HepG2 (cell line): ENCODE measurements at regions not wholly inside any gene's neighbourhood (a gene's known extent, or its start where the extent isn't known, plus 50 kb on each side); places are given as distances from the start of the nearest gene placed in this dataset.

Experiments
- ATAC-seq: fragments of 200-7000 bp; cut with Tn5 transposase; 3 replicates; pipeline ENCODE4 v1.9.1; 2020; ENCODE audit warnings: mild to moderate bottlenecking, moderate library complexity
- BruUV-seq: library from RNA; stranded (reverse); fragments of 400-500 nt; replicated peaks from 2 replicates; lab custom pipeline; 2021; lab: Mats Ljungman, UMichigan
- CTCF ChIA-PET: fragments of 300-600 bp; formaldehyde crosslinking; extraction: SDS; loops from one replicate; lab custom pipeline; 2021; ENCODE audit warnings: low total read pairs, inconsistent platforms, low intra/inter-chr PET ratio; lab: Yijun Ruan, JAX
- POLR2A ChIA-PET: fragments of 350-600 bp; sonication (Branson Sonifier 250); formaldehyde crosslinking; loops from one replicate; lab custom pipeline; 2020; ENCODE audit warnings: antibody characterized with exemption, inconsistent platforms; lab: Yijun Ruan, JAX
- DNase-seq: peaks from one replicate; pipeline ENCODE4 v3.0.0-alpha.2; 2015; ENCODE audit warnings: low spot score
- FAIRE-seq: peaks from 3 replicates; lab custom pipeline; 2011; peaks lifted over from hg19 to GRCh38; lab: Jason Lieb, UNC
- H2AFZ ChIP-seq: one replicate; pipeline ENCODE4 v1.6.1; 2011; ENCODE audit warnings: low read length, inconsistent platforms
- H3K27ac ChIP-seq: fragments of 300-600 bp; 3 replicates; pipeline ENCODE4 v1.8.0; 2011; ENCODE audit warnings: mixed run types, mild to moderate bottlenecking, mixed read lengths, low read length, inconsistent platforms; ENCODE audit not compliant: insufficient read depth; ENCODE audit errors: extremely low read length
- H3K27me3 ChIP-seq, 2 experiments: fragments of 200-600 bp in 1 of 2; 2 replicates in 1 of 2; 3 replicates in 1 of 2; pipeline versions ENCODE4 v1.6.0 to v1.8.0; 2011; ENCODE audit warnings: low read length in 2 of 2, mild to moderate bottlenecking in 2 of 2, moderate library complexity in 2 of 2, inconsistent platforms in 1 of 2; ENCODE audit not compliant: insufficient read depth in 2 of 2, control insufficient read depth in 1 of 2
- H3K36me3 ChIP-seq, 2 experiments: fragments of 200-600 bp in 1 of 2; replicated peaks in 1 of 2; 2 replicates in 1 of 2; 3 replicates in 1 of 2; pipeline versions ENCODE4 v1.5.1 to v1.8.0; 2011; ENCODE audit warnings: low read length in 2 of 2, inconsistent platforms in 1 of 2; ENCODE audit not compliant: insufficient read depth in 2 of 2, control insufficient read depth in 1 of 2
- H3K4me1 ChIP-seq: 2 replicates; pipeline ENCODE4 v1.5.1; 2012; ENCODE audit warnings: low read length, inconsistent platforms; ENCODE audit not compliant: insufficient read depth
- H3K4me2 ChIP-seq: 2 replicates; pipeline ENCODE4 v1.6.0; 2011; ENCODE audit warnings: low read depth, low read length, inconsistent platforms
- H3K4me3 ChIP-seq, 3 experiments: fragments of 200-600 bp in 1 of 3; sonication (generic), shearing (Covaris generic) in 1 of 3; replicated peaks in 1 of 3; 2 replicates each; pipeline ENCODE4 v1.5.1; 2011 to 2016; ENCODE audit warnings: low read length in 3 of 3, inconsistent platforms in 2 of 3, low read depth in 2 of 3, mild to moderate bottlenecking in 2 of 3, control low read depth in 1 of 3, mixed read lengths in 1 of 3; ENCODE audit not compliant: insufficient read depth in 1 of 3
- H3K79me2 ChIP-seq: one replicate; pipeline ENCODE4 v1.6.1; 2011; ENCODE audit warnings: low read length, inconsistent platforms; ENCODE audit not compliant: insufficient read depth
- H3K9ac ChIP-seq: 2 replicates; pipeline ENCODE4 v1.6.0; 2011; ENCODE audit warnings: mild to moderate bottlenecking, low read depth, low read length, inconsistent platforms; ENCODE audit not compliant: insufficient read depth
- H3K9me3 ChIP-seq: 2 replicates; pipeline ENCODE4 v1.5.1; 2012; ENCODE audit warnings: mild to moderate bottlenecking, low read length
- H4K20me1 ChIP-seq: 2 replicates; pipeline ENCODE4 v1.6.0; 2011; ENCODE audit warnings: inconsistent platforms, mild to moderate bottlenecking, low read length, moderate library complexity; ENCODE audit not compliant: insufficient read depth
- ATRX ChIP-seq: sonication (generic); formaldehyde crosslinking; IDR thresholded peaks from 2 replicates; pipeline ENCODE4 v1.4.0; 2020; ENCODE audit warnings: missing genetic modification reagents, borderline replicate concordance
- CCDC6 ChIP-seq: sonication (generic); formaldehyde crosslinking; IDR thresholded peaks from 2 replicates; pipeline ENCODE4 v1.8.1; 2022; ENCODE audit warnings: mild to moderate bottlenecking, missing genetic modification reagents, moderate library complexity
- MTF1 ChIP-seq: sonication (generic); formaldehyde crosslinking; IDR thresholded peaks from 2 replicates; pipeline ENCODE4 v1.5.0; 2020; ENCODE audit warnings: missing genetic modification reagents
- SKI ChIP-seq: fragments of 450-650 bp; IDR thresholded peaks from one replicate; pipeline ENCODE4 v1.6.1; 2018; ENCODE audit warnings: mild to moderate bottlenecking; ENCODE audit not compliant: partially characterized antibody
- SRF ChIP-seq: IDR thresholded peaks from 2 replicates; pipeline ENCODE4 v1.6.1; 2011; ENCODE audit warnings: mild to moderate bottlenecking, low read depth, low read length, moderate library complexity
- STAT5B ChIP-seq: sonication (generic); formaldehyde crosslinking; IDR thresholded peaks from 2 replicates; pipeline ENCODE4 v1.4.0; 2020; ENCODE audit warnings: missing genetic modification reagents
- ZNF160 ChIP-seq: sonication (generic); formaldehyde crosslinking; IDR thresholded peaks from 2 replicates; pipeline ENCODE4 v1.8.0; 2022; ENCODE audit warnings: mild to moderate bottlenecking, inconsistent platforms, missing genetic modification reagents
- ZNF563 ChIP-seq: sonication (generic); formaldehyde crosslinking; IDR thresholded peaks from 2 replicates; pipeline ENCODE4 v1.8.0; 2022; ENCODE audit warnings: mild to moderate bottlenecking, moderate library complexity, missing genetic modification reagents
- ZNF792 ChIP-seq: IDR thresholded peaks from 2 replicates; pipeline ENCODE4 v1.6.1; 2016
- ZNF83 ChIP-seq: sonication (generic); formaldehyde crosslinking; IDR thresholded peaks from 2 replicates; pipeline ENCODE4 v1.4.0; 2020; ENCODE audit warnings: missing genetic modification reagents, mild to moderate bottlenecking, borderline replicate concordance
- in situ Hi-C: cut with HindIII; loops from 2 replicates; pipeline ENCODE4 v1.10.0; 2017; ENCODE audit warnings: low pct_unique_long_range_greater_than_20kb; ENCODE audit not compliant: extremely low pct_ligation_motif_present
- intact Hi-C: fragments of 100-400 bp; cut with micrococcal nuclease; formaldehyde crosslinking; loops from one replicate; pipeline ENCODE4 v1.10.0; 2022; ENCODE audit not compliant: unreplicated experiment
- TF ChIP-seq, protein P1 (sequence below): sonication (generic); formaldehyde crosslinking; IDR thresholded peaks from 2 replicates; pipeline ENCODE4 v1.8.0; 2022; ENCODE audit warnings: mild to moderate bottlenecking, missing genetic modification reagents, borderline replicate concordance
- TF ChIP-seq, protein P2 (sequence below): sonication (generic); formaldehyde crosslinking; IDR thresholded peaks from 2 replicates; pipeline ENCODE4 v1.4.0; 2020; ENCODE audit warnings: missing genetic modification reagents

DNA sequence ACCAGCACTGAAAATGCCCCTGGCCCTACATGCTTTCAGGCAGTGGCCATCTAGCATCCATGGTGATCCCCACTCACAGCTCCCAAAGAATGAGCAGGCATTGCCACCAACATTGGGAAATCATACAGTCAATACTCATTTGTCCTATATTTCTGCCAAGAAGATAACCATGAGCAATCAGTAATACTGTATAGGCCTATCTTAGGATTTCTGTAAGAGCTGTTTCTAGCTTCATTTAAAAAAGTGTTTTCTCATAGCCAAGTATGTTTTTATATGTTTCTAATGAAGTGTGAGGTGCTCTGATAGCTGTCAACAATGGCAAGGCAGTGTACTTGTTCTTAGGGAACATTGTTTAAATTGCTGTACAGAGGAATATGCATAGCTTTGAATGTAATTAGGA lies 428.7 kb downstream of the FGF9 start:
- FAIRE-seq (no peak), ATAC-seq (no peak), DNase-seq (no peak)
- H3K27me3 ChIP-seq: 0 out of 5 replicates have a peak, but pooled peaks cover 0 to 1% of the 10 kb centered on the region in 2 experiments
- ChIA-PET CTCF (no interaction called here), POLR2A (no interaction called here)
- H3K27ac ChIP-seq: no peak overlapping the region
- no peaks in the 10 kb centered on the region for H3K36me3 ChIP-seq
- H3K9ac ChIP-seq: no peak overlapping the region
- no peaks in the 10 kb centered on the region for H4K20me1 ChIP-seq
- intact Hi-C loops (no loop called here), in situ Hi-C loops (no loop called here)
- H3K4me2 ChIP-seq: no peak overlapping the region
- H3K4me1 ChIP-seq: no peaks in the 10 kb centered on the region
- no peak overlapping the region for H3K4me3 ChIP-seq
- TF ChIP-seq MTF1: no peak
- no peak for TF ChIP-seq ZNF160 (CRISPR knock-in tag)
- TF ChIP-seq SKI: no peak
- no peak for TF ChIP-seq ZNF83 (CRISPR knock-in tag)
- TF ChIP-seq ZNF792 (CRISPR knock-in tag): no peak
- no peak for TF ChIP-seq CCDC6 (CRISPR knock-in tag)
- no peak for TF ChIP-seq ATRX
- TF ChIP-seq ZNF563 (CRISPR knock-in tag): no peak
- TF ChIP-seq SRF: no peak
- TF ChIP-seq, protein P1, sequence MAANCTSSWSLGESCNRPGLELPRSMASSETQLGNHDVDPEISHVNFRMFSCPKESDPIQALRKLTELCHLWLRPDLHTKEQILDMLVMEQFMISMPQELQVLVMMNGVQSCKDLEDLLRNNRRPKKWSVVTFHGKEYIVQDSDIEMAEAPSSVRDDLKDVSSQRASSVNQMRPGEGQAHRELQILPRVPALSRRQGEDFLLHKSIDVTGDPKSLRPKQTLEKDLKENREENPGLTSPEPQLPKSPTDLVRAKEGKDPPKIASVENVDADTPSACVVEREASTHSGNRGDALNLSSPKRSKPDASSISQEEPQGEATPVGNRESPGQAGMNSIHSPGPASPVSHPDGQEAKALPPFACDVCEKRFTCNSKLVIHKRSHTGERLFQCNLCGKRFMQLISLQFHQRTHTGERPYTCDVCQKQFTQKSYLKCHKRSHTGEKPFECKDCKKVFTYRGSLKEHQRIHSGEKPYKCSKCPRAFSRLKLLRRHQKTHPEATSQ (CRISPR knock-in tag): no peak
- TF ChIP-seq STAT5B (CRISPR knock-in tag): no peak
- TF ChIP-seq, protein P2, sequence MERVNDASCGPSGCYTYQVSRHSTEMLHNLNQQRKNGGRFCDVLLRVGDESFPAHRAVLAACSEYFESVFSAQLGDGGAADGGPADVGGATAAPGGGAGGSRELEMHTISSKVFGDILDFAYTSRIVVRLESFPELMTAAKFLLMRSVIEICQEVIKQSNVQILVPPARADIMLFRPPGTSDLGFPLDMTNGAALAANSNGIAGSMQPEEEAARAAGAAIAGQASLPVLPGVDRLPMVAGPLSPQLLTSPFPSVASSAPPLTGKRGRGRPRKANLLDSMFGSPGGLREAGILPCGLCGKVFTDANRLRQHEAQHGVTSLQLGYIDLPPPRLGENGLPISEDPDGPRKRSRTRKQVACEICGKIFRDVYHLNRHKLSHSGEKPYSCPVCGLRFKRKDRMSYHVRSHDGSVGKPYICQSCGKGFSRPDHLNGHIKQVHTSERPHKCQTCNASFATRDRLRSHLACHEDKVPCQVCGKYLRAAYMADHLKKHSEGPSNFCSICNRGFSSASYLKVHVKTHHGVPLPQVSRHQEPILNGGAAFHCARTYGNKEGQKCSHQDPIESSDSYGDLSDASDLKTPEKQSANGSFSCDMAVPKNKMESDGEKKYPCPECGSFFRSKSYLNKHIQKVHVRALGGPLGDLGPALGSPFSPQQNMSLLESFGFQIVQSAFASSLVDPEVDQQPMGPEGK (CRISPR knock-in tag): no peak
- H3K79me2 ChIP-seq: no peaks in the 10 kb centered on the region
- H2AFZ ChIP-seq: no peak overlapping the region
- H3K9me3 ChIP-seq: no peaks in the 10 kb centered on the region
- BruUV-seq: no TSS peak
